ENCODE measurements at regions not wholly inside any gene's neighbourhood (a gene's known extent, or its start where the extent isn't known, plus 50 kb on each side); places are given as distances from the start of the nearest gene placed in this dataset.

DNA sequence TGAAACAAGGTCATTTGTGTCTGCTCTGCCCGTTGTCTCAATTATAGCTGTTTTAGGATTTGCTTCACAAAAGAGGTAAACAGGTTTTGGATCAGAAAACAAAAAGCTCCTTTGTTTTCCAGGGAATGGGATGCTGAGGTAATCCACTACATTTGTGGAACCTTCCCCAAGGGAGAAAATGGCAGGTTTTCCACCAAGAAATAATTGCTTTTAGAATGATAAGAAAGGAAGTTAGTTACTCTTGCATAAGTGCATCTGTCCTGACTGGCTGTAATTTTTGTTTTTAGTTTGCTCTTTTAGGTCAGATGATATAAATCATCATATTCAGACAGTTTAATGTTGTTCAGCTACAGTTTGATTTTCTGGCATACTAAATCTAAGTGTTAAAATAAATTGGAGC lies 198.5 kb upstream of the COL8A1 start:
- no peak for DNase-seq (ENCODE audit: low read depth)

DNA sequence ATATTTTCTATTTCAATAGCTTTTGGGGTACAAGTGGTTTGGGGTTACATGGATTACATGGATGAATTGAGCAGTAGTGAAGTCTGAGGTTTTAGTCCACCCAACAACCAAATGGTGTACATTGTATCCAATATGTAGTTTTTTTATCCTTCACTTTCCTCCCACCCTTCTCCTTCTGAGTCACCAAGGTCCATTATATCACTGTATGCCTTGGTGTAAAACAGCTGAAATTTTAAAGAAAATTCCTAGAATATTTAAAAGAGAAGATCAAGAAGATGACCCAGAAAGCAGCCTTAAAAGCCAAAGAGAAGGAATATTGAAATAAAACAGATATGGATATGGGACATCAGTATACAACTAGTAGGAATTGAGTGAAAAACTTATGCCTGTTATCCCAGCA lies 204.2 kb upstream of the COL8A1 start:
- no peak for DNase-seq (ENCODE audit: low read depth)

DNA sequence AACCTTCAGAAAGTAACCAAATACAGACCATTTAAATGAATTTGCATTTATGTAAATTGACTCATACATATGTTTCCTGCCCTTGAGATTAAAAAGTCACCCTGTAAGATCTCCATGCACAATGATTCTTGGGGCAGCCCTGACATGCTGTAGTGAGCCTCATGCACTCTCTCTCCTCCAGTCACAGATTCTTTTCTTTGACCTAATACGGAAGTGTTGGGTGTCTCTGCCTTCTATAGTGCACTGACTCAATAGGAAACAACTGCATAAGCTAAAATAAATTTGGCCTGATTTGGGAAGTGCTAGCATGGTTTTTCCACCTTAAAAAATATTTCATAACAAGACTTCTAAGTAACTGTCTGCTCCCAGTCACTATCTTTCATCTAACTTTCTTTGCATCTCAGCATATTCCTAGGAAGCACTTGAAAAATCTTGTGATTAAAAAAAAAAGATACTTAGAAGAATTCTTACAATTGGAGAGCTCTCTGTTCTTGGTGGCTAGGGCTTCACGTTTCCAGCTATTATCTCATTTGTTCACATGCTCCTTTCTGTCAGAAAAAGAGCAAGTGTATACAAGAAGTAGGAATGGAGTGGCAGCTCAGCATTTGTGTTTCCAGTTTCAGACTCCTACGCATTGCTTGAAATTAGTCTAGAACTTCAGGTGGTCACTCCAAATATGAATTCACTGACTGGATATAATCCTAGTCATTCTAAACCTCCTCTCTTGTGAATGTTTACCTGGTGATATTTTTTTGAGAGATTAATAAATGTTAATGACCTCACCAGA lies 207.9 kb upstream of the COL8A1 start:
- peak; percentile 3 for DNase-seq (ENCODE audit: low read depth)

DNA sequence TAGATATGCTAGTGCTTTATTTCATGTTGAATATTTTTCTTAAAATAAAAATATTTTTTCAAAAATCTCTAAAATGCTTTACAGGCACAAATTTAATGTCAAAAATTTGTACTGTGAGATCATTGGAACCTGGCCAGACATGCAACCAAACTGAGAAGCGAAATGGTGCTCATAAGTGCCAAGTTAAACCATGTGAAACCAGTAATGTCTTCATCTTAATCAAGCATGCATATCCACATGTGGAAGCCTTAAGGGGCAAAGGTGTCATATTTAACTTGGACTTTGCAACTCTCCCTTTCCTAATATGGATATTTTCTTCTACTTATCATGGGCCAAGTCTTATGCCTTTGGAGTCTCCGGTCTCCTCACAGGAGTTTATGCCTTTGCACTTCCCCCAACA lies 208.9 kb upstream of the COL8A1 start:
- peak; percentile 85 for DNase-seq (ENCODE audit: low read depth)

DNA sequence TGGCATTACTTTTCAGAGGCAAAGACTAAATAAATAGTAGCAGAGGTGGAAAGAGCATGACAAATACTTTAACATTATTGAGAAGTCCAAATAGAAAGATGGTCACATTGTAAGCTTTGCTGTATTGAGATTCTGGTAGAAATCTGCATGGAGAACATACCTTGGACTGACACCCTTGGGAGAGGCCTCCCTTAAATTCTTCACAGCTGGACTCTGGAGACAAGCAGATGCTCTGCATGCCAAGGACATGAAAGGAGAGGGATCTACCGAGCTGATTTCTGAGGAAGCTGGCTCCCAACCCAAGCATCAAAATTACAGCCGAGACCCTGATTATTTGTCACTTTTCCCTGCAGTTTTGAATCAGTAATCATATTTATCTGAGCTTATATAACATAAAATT lies 212.5 kb upstream of the COL8A1 start:
- no peak for DNase-seq (ENCODE audit: low read depth)

DNA sequence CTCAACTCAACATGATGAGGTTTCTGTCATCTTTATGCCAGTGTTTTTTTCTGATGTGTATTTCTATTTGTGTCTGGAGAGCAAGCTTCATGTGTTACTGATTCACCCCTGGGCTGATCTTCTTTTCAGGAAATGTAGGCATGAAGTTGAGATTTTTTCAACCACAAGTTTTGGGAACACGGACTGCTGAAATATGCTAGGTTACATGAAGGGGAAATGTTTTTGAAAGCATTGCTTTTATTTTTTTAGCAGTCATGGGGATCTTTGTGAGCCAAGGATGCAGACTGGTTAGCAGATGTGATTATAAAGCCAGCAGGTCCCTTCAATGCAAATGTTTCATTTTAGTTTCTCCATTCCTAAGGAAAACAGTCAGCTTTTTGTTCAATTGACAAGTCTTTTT lies 219.3 kb upstream of the COL8A1 start:
- DNase-seq (ENCODE audit: low read depth), result no peak

DNA sequence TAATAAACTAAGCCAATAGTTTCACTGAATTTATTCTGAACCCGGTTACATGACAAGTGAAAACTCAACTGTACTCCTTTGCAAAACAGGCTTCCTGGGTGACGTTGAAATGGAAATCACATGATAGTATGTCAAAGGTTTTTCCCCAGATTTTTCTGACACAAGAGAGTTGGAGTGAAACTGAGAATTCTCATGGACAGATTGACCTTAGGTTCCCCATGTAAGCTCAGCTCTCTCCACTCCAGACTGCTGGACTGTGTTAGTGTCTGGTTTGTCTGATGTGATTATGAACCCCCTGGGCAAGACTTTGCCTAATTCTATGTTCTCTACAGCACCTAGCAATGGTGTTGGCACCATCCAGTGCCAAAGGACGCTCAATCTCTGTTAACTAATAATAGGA lies 219.7 kb upstream of the COL8A1 start:
- DNase-seq (ENCODE audit: low read depth), result no peak

DNA sequence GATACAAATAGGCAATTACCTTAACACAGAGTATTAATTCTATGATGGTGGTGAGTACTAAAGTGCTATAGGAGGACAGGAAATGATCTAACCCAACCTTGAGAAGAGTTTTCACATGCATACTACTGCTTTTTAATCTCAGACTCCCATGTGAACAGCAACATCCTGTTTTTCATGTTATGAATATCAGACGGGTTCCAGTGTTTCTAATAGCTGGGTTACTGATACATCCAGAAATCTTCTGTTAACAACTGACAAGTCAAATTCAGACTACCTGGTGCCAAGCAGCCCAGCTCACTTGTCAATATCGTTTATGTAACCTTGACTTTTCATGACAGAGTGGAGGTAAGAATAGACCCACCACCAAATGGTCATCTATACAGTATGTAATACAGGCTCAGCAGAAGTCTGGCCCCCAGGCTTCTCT lies 220.2 kb upstream of the COL8A1 start:
- no peak for DNase-seq (ENCODE audit: low read depth)

DNA sequence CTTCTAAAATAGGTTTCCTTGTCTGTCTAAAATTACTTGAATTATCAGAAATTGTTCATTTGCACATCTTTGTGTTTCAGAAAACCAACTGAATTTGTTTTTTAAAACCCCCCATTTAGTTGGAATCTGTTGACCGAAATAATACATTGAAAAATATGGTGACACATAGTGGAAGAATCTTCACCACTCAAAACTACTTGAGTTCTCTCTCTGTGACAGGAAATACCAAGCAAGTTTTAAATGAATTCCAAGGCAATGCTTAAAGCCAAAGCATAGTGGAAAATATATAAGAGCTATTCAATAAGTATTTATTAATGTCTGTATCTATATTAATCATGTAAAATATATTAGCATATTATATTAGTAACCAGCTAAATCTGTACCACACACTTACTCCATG lies 224.9 kb upstream of the COL8A1 start:
- peak; percentile 67 for DNase-seq (ENCODE audit: low read depth)

DNA sequence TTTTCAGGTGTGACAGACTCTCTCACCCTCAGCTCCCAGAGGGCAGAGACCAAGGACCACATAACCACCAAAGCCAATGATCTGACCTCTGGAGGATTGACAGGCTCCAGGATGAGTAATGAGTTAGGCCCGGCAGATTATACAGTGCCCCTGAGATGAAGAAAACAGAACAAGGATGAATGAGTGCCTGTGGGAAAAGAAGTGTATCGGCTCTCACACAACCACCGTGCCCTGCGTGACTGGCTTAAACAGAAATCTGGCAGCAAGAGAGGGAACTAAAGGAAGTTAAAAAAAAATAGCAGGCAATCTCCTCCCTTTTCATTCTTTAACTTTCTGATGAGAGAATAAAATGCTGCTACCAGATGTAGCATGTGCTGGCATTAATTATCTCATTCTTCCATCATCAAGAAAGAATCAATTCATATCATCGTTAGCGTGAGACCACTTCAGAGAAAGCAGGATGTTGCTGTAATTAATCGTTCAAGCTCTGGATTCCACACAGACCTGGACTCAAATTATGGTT lies 227.5 kb upstream of the COL8A1 start:
- DNase-seq (ENCODE audit: low read depth), result peak; percentile 84

DNA sequence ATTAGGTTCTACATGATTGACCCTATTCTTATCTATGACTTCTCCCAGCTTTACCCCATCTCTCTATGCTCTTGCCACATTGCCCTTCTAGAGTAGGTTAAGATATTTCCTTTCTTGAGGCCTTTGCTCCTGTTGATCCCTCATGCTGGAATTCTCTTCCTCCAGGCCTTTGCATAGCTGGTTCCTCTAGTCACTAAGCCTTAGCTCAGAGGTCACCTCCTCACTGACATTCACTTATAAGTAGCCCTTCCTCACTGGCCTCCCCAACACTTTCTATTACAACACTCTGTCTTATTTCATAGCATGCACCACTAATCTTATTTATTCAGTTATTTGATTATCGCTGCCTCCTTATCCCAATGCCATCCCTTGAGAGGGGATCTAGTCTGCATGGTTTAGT lies 228.4 kb upstream of the COL8A1 start:
- DNase-seq (ENCODE audit: low read depth), result peak; percentile 12

DNA sequence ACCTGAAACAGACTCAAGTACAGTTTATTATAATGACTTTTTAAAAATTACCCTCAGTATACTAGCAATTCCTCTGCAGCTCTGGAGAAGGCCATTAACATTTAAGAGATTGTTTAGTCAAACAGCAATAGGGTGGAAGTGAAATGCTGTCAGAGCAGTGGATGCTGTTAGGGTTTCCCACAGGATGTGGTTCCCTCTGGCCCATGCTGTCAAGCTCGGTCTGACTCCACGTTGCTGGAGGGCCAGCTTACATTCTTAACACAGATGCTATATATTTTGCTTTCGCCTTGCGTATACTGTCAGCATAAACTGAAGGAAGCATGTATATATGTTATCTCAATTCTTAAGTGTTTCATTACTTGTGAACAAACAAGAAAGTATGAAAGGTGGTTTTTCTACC lies 231.1 kb upstream of the COL8A1 start:
- no peak for DNase-seq (ENCODE audit: low read depth)

DNA sequence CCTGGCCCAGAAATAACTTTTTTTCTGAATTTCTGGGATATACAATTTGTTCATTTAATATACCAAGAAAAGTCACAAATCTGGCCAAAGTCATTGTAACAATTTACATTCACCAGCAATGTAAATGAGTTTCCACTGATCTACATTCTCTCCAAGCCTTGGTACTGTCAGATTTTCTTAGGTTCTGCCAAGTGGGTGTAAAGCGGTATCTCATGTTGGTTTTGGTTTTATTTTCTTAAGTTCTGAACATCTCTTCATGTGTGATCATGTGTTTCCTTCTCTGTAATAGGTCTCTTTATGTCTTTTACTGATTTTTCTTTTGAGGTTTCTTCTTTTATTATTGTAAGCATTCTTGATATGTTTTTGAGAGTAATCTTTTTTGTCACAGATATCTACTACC lies 235.6 kb upstream of the COL8A1 start:
- no peak for DNase-seq (ENCODE audit: low read depth)

DNA sequence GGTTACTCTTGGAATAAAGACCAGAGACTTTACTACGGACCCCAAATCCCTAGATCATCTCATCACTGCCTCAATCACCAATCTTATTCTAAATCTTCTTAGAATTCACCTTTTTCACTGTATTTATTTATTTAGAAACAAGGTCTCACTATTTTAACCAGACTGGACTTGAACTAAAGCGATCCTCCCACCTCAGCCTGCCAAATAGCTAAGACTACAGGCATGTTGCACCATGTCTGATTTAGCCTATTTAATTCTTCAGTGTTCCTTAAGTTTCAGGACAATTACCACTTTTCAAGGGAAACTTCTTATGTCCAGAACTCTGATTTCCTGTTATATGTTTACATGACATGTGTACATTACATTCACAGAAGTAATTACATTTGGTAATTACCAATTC lies 238.0 kb upstream of the COL8A1 start:
- DNase-seq (ENCODE audit: low read depth), result no peak

DNA sequence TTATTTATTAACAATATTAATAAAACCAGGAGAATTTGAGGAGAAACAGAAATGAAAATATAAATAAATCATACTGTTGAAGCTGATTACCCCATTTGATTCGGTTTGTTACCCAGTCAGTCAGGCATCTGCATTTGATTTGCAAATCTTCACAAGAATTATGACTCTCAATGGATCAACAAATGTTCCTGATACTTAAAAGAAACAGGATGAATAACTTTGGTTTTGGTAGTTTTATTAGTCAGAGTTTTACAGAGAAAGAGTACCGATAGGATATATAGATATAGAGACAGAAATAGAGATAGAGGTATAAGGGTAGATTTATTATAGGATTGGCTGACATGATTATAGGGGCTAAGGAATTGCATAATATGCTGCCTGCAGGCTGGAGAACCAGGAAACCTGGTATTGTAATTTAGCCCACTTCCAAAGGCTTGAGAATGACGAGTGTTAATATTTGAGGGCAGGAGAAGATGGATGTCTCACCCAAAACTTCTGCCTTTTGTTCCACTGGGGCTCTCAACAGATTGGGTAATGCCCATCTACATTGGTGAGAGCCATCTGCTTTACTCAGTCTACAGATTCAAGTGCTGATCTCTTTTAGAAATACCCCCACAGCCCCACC lies 241.6 kb upstream of the COL8A1 start:
- peak; percentile 16 for DNase-seq (ENCODE audit: low read depth)

DNA sequence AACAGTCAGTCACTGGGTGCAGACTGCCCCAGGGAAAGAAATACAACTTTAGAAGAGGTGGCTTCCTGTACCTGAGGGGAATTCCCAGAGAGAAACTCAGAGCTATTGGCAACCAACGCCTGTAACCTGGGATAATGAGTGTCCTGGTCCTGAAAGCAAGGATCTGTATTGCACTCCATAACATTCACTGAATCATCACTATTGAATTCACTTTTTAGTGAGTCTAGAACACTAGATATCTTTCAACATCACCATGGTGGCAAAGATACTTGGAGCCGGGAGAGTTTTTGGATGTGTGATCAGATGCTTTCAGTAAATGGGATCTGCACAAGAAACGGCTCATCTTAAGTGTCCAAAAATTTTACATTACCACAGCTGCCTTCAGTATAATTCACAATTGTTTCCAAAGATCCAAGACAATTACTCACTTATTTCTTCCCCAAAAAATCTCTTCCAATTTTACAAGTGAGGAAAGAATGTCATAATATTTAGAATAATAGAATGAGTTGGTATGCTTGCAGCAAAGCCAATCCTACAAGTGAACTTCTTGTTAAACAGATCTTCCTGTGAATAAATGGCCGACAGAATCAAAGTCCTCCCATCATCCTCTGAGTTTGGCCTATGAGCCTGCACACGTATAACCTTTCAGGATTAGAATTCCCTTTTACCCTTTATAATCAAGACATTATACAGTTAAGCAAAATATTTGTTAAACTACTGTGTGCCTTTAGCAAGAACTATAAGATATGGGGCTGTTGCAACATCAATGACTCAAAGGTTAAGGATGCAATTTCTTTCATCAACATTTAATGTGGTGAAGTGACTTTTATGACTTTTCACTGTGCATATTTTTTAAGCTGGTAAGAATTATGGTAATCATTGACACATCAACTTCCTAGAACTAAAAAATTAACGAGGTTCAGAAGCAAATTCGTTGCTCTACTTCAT lies 243.3 kb upstream of the COL8A1 start:
- DNase-seq (ENCODE audit: low read depth), result peak; percentile 97

DNA sequence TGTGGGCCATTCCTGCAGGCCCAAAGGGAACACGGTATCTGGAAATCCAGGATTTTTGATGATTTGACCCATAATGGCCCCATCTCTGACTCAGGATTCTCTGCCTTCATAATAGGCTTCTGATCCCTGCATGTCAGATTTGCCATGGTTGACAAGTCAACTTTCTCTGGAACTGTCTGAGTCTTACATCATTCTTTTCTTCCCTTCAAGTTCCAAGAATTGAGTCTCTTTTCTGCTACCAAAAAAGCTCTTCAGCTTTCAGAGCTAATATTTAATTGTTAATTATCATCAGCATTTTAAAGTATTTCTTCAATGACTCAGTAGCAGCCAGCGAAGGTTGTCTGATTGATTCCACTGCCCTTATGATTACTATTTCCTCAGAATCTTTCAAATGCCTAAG lies 244.4 kb upstream of the COL8A1 start:
- DNase-seq (ENCODE audit: low read depth), result peak; percentile 50

DNA sequence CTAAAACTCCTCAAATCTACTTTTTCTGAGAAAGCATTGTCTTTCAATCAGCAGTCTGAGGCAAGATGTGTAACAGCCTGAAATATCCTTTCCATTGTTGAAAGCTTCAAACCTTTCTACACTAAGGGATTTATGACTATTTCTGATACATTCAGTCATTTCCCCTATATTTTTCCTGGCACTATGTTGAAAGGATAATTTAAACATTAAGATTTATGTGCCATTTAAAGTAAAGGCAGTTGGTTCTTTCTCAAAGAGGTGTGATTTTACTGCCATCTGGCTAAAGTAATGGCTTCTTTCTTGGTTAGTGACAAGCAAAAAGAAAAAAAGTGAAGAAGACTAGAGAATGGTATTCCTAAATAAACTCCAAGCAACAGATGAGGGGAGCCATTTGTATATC lies 249.6 kb upstream of the COL8A1 start:
- DNase-seq (ENCODE audit: low read depth), result no peak

DNA sequence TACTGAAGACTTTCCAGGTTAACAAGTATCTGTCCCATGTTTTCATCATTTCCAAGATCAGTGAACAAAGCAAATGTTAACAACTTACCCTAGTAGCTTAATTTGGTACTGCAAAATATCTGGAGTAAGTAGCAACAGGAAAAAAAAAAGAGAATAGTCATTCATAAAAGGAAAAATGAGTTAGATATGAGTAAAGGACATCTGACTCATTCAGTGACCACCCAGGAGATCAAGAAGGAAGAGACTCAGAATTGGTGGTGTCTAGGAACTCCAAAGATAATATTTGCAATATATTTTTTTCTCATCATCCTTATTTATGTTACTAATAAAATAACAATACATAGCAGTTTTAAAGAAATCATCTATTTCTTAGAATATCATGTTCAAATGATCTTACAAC lies 253.8 kb upstream of the COL8A1 start:
- no peak for DNase-seq (ENCODE audit: low read depth)

DNA sequence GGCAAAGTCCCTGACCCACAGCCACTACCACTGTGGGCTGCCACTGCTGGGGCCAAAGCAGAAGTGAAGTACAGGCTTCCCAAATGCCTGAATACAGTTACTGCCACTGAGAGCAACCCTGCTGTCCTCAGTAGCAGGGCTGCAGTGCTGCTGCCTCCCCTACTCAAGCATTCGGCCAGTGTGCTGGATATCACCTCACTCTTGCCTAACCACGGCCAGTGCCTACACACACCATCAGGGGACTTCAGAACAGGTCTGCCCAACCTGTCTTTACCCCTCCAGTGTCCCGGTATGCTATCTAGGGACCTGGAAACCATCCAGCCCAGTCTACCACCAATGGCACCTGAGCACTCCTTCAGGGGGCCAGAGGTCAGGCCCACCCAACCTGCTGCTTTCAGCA lies 261.5 kb upstream of the COL8A1 start:
- no peak for DNase-seq (ENCODE audit: low read depth)

DNA sequence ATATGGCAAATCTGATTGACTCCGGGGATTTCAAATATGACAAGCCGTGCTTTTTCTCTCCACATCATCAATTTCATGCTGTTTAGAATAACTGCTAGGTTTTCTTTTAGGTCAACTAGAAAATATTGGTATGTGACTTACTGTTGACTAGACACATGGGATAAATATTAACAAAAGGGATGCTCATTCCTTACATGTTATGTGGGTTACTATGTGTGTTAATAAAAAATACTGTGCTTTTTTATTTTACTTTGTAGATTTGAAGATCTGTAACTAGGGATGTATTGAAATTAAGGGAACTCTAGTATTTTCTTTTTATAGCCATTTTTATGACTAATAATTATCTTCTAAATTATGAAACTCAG lies 264.6 kb upstream of the COL8A1 start:
- no peak for DNase-seq (ENCODE audit: low read depth)

DNA sequence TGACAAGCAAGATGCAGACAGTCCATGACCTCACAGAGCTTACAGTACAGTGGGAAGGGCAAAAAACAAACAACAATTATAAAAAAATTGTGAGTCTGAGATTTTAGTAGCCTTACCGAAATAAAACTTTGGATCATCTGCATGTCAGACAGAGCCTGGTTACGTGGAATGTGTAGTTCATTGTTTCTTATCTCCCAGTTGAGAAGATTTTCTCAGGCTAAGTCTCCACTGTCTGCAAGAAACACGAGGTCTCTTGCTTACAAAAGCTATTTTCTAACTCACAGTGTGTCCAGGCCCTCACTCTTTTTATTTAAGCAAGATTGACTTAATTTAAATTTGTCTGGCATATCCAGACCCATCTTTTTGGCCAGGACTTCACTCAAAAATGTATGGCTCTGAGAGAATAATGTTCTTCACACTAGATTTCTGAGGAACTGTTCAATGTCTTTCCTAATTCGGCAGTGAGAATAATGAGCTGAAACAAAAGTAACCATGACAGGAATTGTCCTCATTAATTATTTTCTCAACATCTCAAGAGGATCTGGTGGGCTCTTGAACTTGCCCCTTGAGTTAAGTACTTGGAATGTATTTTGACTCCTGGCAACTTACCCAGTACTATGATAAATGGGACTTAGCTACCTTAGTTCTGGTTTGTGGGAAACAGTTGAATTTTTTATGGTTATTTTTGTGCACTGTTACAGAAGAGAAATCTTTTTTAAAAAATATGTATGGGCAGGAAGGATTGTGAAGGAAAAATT lies 265.1 kb upstream of the COL8A1 start:
- no peak for DNase-seq (ENCODE audit: low read depth)

Measured in renal cortical epithelial cell (primary cell).